Activated CD8-positive, alpha-beta memory T cell treated with anti-CD3 and anti-CD28 coated beads, Interleukin-2, amount 50 U/mL, for 48 hours (primary cell): ENCODE measurements at regions not wholly inside any gene's neighbourhood (a gene's known extent, or its start where the extent isn't known, plus 50 kb on each side); places are given as distances from the start of the nearest gene placed in this dataset.
"Not testable (repeated sequence)": the region's sequence is repeated elsewhere in the genome, so short reads cannot be mapped to it uniquely, and the experiment has no call there.

ENCODE experiments used
- DNase-seq: peaks from one replicate; pipeline ENCODE4 v3.0.0-alpha.2; 2020

- no peak for DNase-seq
These were observed 160.3 kb downstream of the PCTP start for GRCh38 chr17:55911186-55911585.

- DNase-seq, result no peak
These were observed 174.6 kb downstream of the PCTP start for GRCh38 chr17:55925440-55925839.

- no peak for DNase-seq
These were observed 175.6 kb downstream of the PCTP start for GRCh38 chr17:55926276-55926990.

- no peak for DNase-seq
These were observed 179.5 kb downstream of the PCTP start for GRCh38 chr17:55930291-55930809.

GRCh38 chr17:55931446-55931845 is 180.6 kb downstream of the PCTP start:
- no peak for DNase-seq

- DNase-seq, result no peak
These were observed 182.1 kb downstream of the PCTP start for GRCh38 chr17:55932973-55933372.

- not testable (repeated sequence) for DNase-seq
These were observed 188.4 kb downstream of the PCTP start for GRCh38 chr17:55939181-55939810.

- DNase-seq, result no peak
These were observed 193.5 kb upstream of the ANKFN1 start for GRCh38 chr17:55959756-55960155.

GRCh38 chr17:55961386-55961785 is 191.9 kb upstream of the ANKFN1 start:
- DNase-seq, result no peak

- DNase-seq, result no peak
These were observed 190.3 kb upstream of the ANKFN1 start for GRCh38 chr17:55962951-55963401.

GRCh38 chr17:55964191-55964590 is 189.1 kb upstream of the ANKFN1 start:
- DNase-seq, result no peak

- no peak for DNase-seq
These were observed 188.2 kb upstream of the ANKFN1 start for GRCh38 chr17:55965051-55965450.

GRCh38 chr17:55969562-55970324 is 183.5 kb upstream of the ANKFN1 start:
- DNase-seq, result no peak

- DNase-seq, result no peak
These were observed 174.7 kb upstream of the ANKFN1 start for GRCh38 chr17:55978578-55978977.

GRCh38 chr17:55983096-55983495 is 170.2 kb upstream of the ANKFN1 start:
- no peak for DNase-seq

GRCh38 chr17:55986817-55987216 is 166.5 kb upstream of the ANKFN1 start:
- no peak for DNase-seq

- no peak for DNase-seq
These were observed 164.4 kb upstream of the ANKFN1 start for GRCh38 chr17:55988861-55989260.

GRCh38 chr17:55990332-55991006 is 162.8 kb upstream of the ANKFN1 start:
- no peak for DNase-seq

- no peak for DNase-seq
These were observed 156.4 kb upstream of the ANKFN1 start for GRCh38 chr17:55996826-55997225.

GRCh38 chr17:56000411-56000810 is 152.9 kb upstream of the ANKFN1 start:
- DNase-seq, result no peak

- DNase-seq, result not testable (repeated sequence)
These were observed 150.6 kb upstream of the ANKFN1 start for GRCh38 chr17:56002656-56003055.

- no peak for DNase-seq
These were observed 143.3 kb upstream of the ANKFN1 start for GRCh38 chr17:56009795-56010651.
